Lower leg skin (tissue), 3 donors: ENCODE measurements at regions not wholly inside any gene's neighbourhood (a gene's known extent, or its start where the extent isn't known, plus 50 kb on each side); places are given as distances from the start of the nearest gene placed in this dataset.

Experiments used
- CTCF ChIP-seq, 3 donors: fragments of 450-650 bp; IDR thresholded peaks; one replicate each; pipeline ENCODE4 v1.5.1; 2016; ENCODE audit warnings: antibody characterized with exemption in 3 of 3, mild to moderate bottlenecking in 3 of 3, moderate library complexity in 2 of 3
- POLR2A ChIP-seq, 2 donors: fragments of 450-650 bp; IDR thresholded peaks; one replicate each; pipeline ENCODE4 v1.6.1; 2016 to 2017; ENCODE audit warnings: antibody characterized with exemption in 2 of 2, mild to moderate bottlenecking in 1 of 2, moderate library complexity in 1 of 2

DNA sequence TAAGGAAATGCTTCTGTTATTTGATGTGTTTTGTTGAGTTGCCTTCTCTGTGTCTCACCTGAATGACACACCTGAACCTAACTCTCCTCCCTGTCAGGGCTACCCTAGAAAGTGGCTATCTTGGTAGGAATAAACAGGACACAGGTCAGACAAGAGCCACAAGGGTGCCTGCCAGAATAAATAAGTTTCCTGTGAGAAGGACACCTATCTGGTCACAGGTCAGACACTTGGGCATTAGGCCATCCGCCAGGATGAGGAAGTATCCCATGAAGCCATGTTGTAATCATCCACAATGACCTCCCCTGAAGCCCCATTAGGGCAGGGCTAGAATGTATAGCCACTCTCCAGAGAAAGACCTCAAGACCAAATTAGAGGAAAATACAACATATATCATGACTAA lies 318.8 kb downstream of the ZNF674 start:
- TF ChIP-seq CTCF (IDR thresholded peaks at IDR 0.05) (no peak), POLR2A (IDR thresholded peaks at IDR 0.05) (no peak)
